HepG2 (cell line): ENCODE measurements at regions not wholly inside any gene's neighbourhood (a gene's known extent, or its start where the extent isn't known, plus 50 kb on each side); places are given as distances from the start of the nearest gene placed in this dataset.

ENCODE experiments used
- ATAC-seq: fragments of 200-7000 bp; cut with Tn5 transposase; 3 replicates; pipeline ENCODE4 v1.9.1; 2020; ENCODE audit warnings: mild to moderate bottlenecking, moderate library complexity
- BruUV-seq: library from RNA; stranded (reverse); fragments of 400-500 nt; replicated peaks from 2 replicates; lab custom pipeline; 2021; lab: Mats Ljungman, UMichigan
- CTCF ChIA-PET: fragments of 300-600 bp; formaldehyde crosslinking; extraction: SDS; loops from one replicate; lab custom pipeline; 2021; ENCODE audit warnings: low total read pairs, inconsistent platforms, low intra/inter-chr PET ratio; lab: Yijun Ruan, JAX
- POLR2A ChIA-PET: fragments of 350-600 bp; sonication (Branson Sonifier 250); formaldehyde crosslinking; loops from one replicate; lab custom pipeline; 2020; ENCODE audit warnings: antibody characterized with exemption, inconsistent platforms; lab: Yijun Ruan, JAX
- DNase-seq: peaks from one replicate; pipeline ENCODE4 v3.0.0-alpha.2; 2015; ENCODE audit warnings: low spot score
- FAIRE-seq: peaks from 3 replicates; lab custom pipeline; 2011; peaks lifted over from hg19 to GRCh38; lab: Jason Lieb, UNC
- H2AFZ ChIP-seq: one replicate; pipeline ENCODE4 v1.6.1; 2011; ENCODE audit warnings: low read length, inconsistent platforms
- H3K27ac ChIP-seq: fragments of 300-600 bp; 3 replicates; pipeline ENCODE4 v1.8.0; 2011; ENCODE audit warnings: mixed run types, mild to moderate bottlenecking, mixed read lengths, low read length, inconsistent platforms; ENCODE audit not compliant: insufficient read depth; ENCODE audit errors: extremely low read length
- H3K27me3 ChIP-seq, 2 experiments: fragments of 200-600 bp in 1 of 2; 2 replicates in 1 of 2; 3 replicates in 1 of 2; pipeline versions ENCODE4 v1.6.0 to v1.8.0; 2011; ENCODE audit warnings: low read length in 2 of 2, mild to moderate bottlenecking in 2 of 2, moderate library complexity in 2 of 2, inconsistent platforms in 1 of 2; ENCODE audit not compliant: insufficient read depth in 2 of 2, control insufficient read depth in 1 of 2
- H3K36me3 ChIP-seq, 2 experiments: fragments of 200-600 bp in 1 of 2; replicated peaks in 1 of 2; 2 replicates in 1 of 2; 3 replicates in 1 of 2; pipeline versions ENCODE4 v1.5.1 to v1.8.0; 2011; ENCODE audit warnings: low read length in 2 of 2, inconsistent platforms in 1 of 2; ENCODE audit not compliant: insufficient read depth in 2 of 2, control insufficient read depth in 1 of 2
- H3K4me1 ChIP-seq: 2 replicates; pipeline ENCODE4 v1.5.1; 2012; ENCODE audit warnings: low read length, inconsistent platforms; ENCODE audit not compliant: insufficient read depth
- H3K4me2 ChIP-seq: 2 replicates; pipeline ENCODE4 v1.6.0; 2011; ENCODE audit warnings: low read depth, low read length, inconsistent platforms
- H3K4me3 ChIP-seq, 3 experiments: fragments of 200-600 bp in 1 of 3; sonication (generic), shearing (Covaris generic) in 1 of 3; replicated peaks in 1 of 3; 2 replicates each; pipeline ENCODE4 v1.5.1; 2011 to 2016; ENCODE audit warnings: low read length in 3 of 3, inconsistent platforms in 2 of 3, low read depth in 2 of 3, mild to moderate bottlenecking in 2 of 3, control low read depth in 1 of 3, mixed read lengths in 1 of 3; ENCODE audit not compliant: insufficient read depth in 1 of 3
- H3K79me2 ChIP-seq: one replicate; pipeline ENCODE4 v1.6.1; 2011; ENCODE audit warnings: low read length, inconsistent platforms; ENCODE audit not compliant: insufficient read depth
- H3K9ac ChIP-seq: 2 replicates; pipeline ENCODE4 v1.6.0; 2011; ENCODE audit warnings: mild to moderate bottlenecking, low read depth, low read length, inconsistent platforms; ENCODE audit not compliant: insufficient read depth
- H3K9me3 ChIP-seq: 2 replicates; pipeline ENCODE4 v1.5.1; 2012; ENCODE audit warnings: mild to moderate bottlenecking, low read length
- H4K20me1 ChIP-seq: 2 replicates; pipeline ENCODE4 v1.6.0; 2011; ENCODE audit warnings: inconsistent platforms, mild to moderate bottlenecking, low read length, moderate library complexity; ENCODE audit not compliant: insufficient read depth
- CENPBD1 ChIP-seq: sonication (generic); formaldehyde crosslinking; IDR thresholded peaks from 2 replicates; pipeline ENCODE4 v1.8.0; 2022; ENCODE audit warnings: missing genetic modification reagents, low read depth, mild to moderate bottlenecking, borderline replicate concordance
- GABPB1 ChIP-seq: IDR thresholded peaks from 2 replicates; pipeline ENCODE4 v1.6.1; 2016; ENCODE audit warnings: mild to moderate bottlenecking, missing genetic modification reagents, moderate library complexity, missing compliant biosample characterization
- HHEX ChIP-seq: IDR thresholded peaks from 2 replicates; pipeline ENCODE4 v1.6.1; 2016; ENCODE audit warnings: control low read depth
- HMGA1 ChIP-seq: sonication (generic); formaldehyde crosslinking; conservative IDR thresholded peaks from 2 replicates; pipeline ENCODE4 v1.4.0; 2020; ENCODE audit warnings: missing genetic modification reagents
- IKZF1 ChIP-seq: fragments of 450-650 bp; IDR thresholded peaks from 2 replicates; pipeline ENCODE4 v1.7.1; 2016
- KAT8 ChIP-seq: IDR thresholded peaks from 2 replicates; pipeline ENCODE4 v1.6.1; 2016; ENCODE audit warnings: missing genetic modification reagents, missing compliant biosample characterization
- KLF15 ChIP-seq: sonication (generic); formaldehyde crosslinking; IDR thresholded peaks from 2 replicates; pipeline ENCODE4 v1.8.1; 2023; ENCODE audit warnings: borderline replicate concordance, mild to moderate bottlenecking, inconsistent platforms, missing genetic modification reagents, mixed read lengths
- MBD4 ChIP-seq: IDR thresholded peaks from 2 replicates; pipeline ENCODE4 v1.6.1; 2012; ENCODE audit warnings: low read length, inconsistent platforms, borderline replicate concordance
- MED1 ChIP-seq: sonication (generic); formaldehyde crosslinking; IDR thresholded peaks from 2 replicates; pipeline ENCODE4 v1.4.0; 2020; ENCODE audit warnings: missing genetic modification reagents
- MXD4 ChIP-seq: IDR thresholded peaks from 2 replicates; pipeline ENCODE4 v1.6.1; 2016; ENCODE audit warnings: mild to moderate bottlenecking, missing biosample characterization, missing genetic modification reagents
- MYC ChIP-seq: sonication (generic); formaldehyde crosslinking; IDR thresholded peaks from 2 replicates; pipeline ENCODE4 v1.9.0; 2021; ENCODE audit warnings: missing genetic modification reagents, borderline replicate concordance
- MZF1 ChIP-seq: sonication (generic); formaldehyde crosslinking; IDR thresholded peaks from 2 replicates; pipeline ENCODE4 v1.8.1; 2023; ENCODE audit warnings: mild to moderate bottlenecking, missing genetic modification reagents, borderline replicate concordance
- PHF5A ChIP-seq: IDR thresholded peaks from one replicate; pipeline ENCODE4 v1.6.1; 2018; ENCODE audit warnings: low read depth, missing genetic modification reagents; ENCODE audit not compliant: unreplicated experiment
- POLR2G ChIP-seq: fragments of 200-400 bp; formaldehyde crosslinking; IDR thresholded peaks from 2 replicates; pipeline ENCODE4 v1.6.1; 2018; ENCODE audit warnings: mild to moderate bottlenecking, low read depth, low read length, moderate library complexity
- RAD21 ChIP-seq: fragments of 450-650 bp; formaldehyde crosslinking; IDR thresholded peaks from 2 replicates; pipeline ENCODE4 v1.5.0; 2020; ENCODE audit warnings: mild to moderate bottlenecking
- TAF1 ChIP-seq: sonication (generic); formaldehyde crosslinking; IDR thresholded peaks from 2 replicates; pipeline ENCODE4 v1.4.0; 2020; ENCODE audit warnings: missing genetic modification reagents
- TFE3 ChIP-seq: IDR thresholded peaks from 2 replicates; pipeline ENCODE4 v1.6.1; 2016
- TSC22D2 ChIP-seq: sonication (generic); formaldehyde crosslinking; IDR thresholded peaks from 2 replicates; pipeline ENCODE4 v1.5.1; 2020; ENCODE audit warnings: missing genetic modification reagents, mild to moderate bottlenecking, borderline replicate concordance
- ZNF138 ChIP-seq: sonication (generic); formaldehyde crosslinking; IDR thresholded peaks from 2 replicates; pipeline ENCODE4 v1.5.0; 2020; ENCODE audit warnings: mild to moderate bottlenecking, low read depth, missing genetic modification reagents
- ZNF24 ChIP-seq: fragments of 450-650 bp; IDR thresholded peaks from 2 replicates; pipeline ENCODE4 v1.6.1; 2017; ENCODE audit warnings: antibody characterized with exemption, mild to moderate bottlenecking
- ZNF570 ChIP-seq: sonication (generic); formaldehyde crosslinking; IDR thresholded peaks from 2 replicates; pipeline ENCODE4 v1.4.0; 2020; ENCODE audit warnings: mild to moderate bottlenecking, missing genetic modification reagents, borderline replicate concordance
- WGBS: methylation state at CpG from one replicate; pipeline ENCODE4 v1.1.6; 2017; ENCODE audit warnings: low lambda C conversion rate; 5-methylcytosine and 5-hydroxymethylcytosine counted together
- in situ Hi-C: cut with HindIII; loops from 2 replicates; pipeline ENCODE4 v1.10.0; 2017; ENCODE audit warnings: low pct_unique_long_range_greater_than_20kb; ENCODE audit not compliant: extremely low pct_ligation_motif_present
- intact Hi-C: fragments of 100-400 bp; cut with micrococcal nuclease; formaldehyde crosslinking; loops from one replicate; pipeline ENCODE4 v1.10.0; 2022; ENCODE audit not compliant: unreplicated experiment

GRCh38 chr11:11119917-11120316 lies 233.1 kb downstream of the CSNK2A3 start (continued):
- no peak for TF ChIP-seq MBD4
- TF ChIP-seq TAF1 (CRISPR knock-in tag): no peak
- TF ChIP-seq PHF5A (CRISPR knock-in tag): no peak
- TF ChIP-seq ZNF570 (CRISPR knock-in tag): no peak
- TF ChIP-seq MYC: no peak
- TF ChIP-seq HHEX (CRISPR knock-in tag): no peak
- TF ChIP-seq TFE3 (CRISPR knock-in tag): no peak
- no peak for TF ChIP-seq MED1 (CRISPR knock-in tag)
- TF ChIP-seq KLF15 (CRISPR knock-in tag): no peak
- no peak for TF ChIP-seq CENPBD1 (CRISPR knock-in tag)
- TF ChIP-seq ZNF24: no peak
- no peak for TF ChIP-seq TSC22D2 (CRISPR knock-in tag)
- TF ChIP-seq MXD4 (CRISPR knock-in tag): no peak
- no peak for TF ChIP-seq IKZF1

- TF ChIP-seq POLR2G: no peak
- TF ChIP-seq GABPB1: no peak
- no peak for TF ChIP-seq KAT8 (CRISPR knock-in tag)
- no peak for TF ChIP-seq HMGA1 (CRISPR knock-in tag)
- TF ChIP-seq MZF1 (CRISPR knock-in tag): no peak
- TF ChIP-seq ZNF138 (CRISPR knock-in tag): no peak
- no peak for TF ChIP-seq RAD21 (CRISPR knock-in tag)
- TF ChIP-seq, all 625 proteins: peak for 0
- 37% methylated on average over 3 of the region's 3 CpGs for WGBS
- BruUV-seq: no TSS peak
- Histone ChIP-seq H3K4me3 (no peak overlapping the region), H3K79me2 (no peaks in the 10 kb centered on the region), H3K9ac (no peak overlapping the region), H4K20me1 (no peaks in the 10 kb centered on the region), H3K27me3 (no peaks in the 10 kb centered on the region; a peak in 2 of 5 replicates), H3K27ac (no peak overlapping the region), H3K4me1 (no peaks in the 10 kb centered on the region), H3K4me2 (no peak overlapping the region), H2AFZ (no peak overlapping the region), H3K36me3 (no peaks in the 10 kb centered on the region), H3K9me3 (no peaks in the 10 kb centered on the region)
- intact Hi-C loops: no loop called here
- DNase-seq (no peak), ATAC-seq (no peak), FAIRE-seq (no peak)
- in situ Hi-C loops: no loop called here
- ChIA-PET CTCF (no interaction called here), POLR2A (no interaction called here)
Measured at GRCh38 chr11:11117730-11118129, 235.3 kb downstream of the CSNK2A3 start.
